ENCODE measurements at regions not wholly inside any gene's neighbourhood (a gene's known extent, or its start where the extent isn't known, plus 50 kb on each side); places are given as distances from the start of the nearest gene placed in this dataset.

- no peak overlapping the region for H3K9ac ChIP-seq (ENCODE audit: low read length)
- H3K4me3 ChIP-seq (ENCODE audit: low read length), result no peak overlapping the region
- H2AFZ ChIP-seq (ENCODE audit: low read depth, low read length), result no peak overlapping the region
- no peaks in the 10 kb centered on the region for H3F3A ChIP-seq (ENCODE audit: insufficient read depth, low read length, poor library complexity, severe bottlenecking)
- TF ChIP-seq EP300 (conservative IDR thresholded peaks at IDR 0.05; ENCODE audit: poor library complexity, severe bottlenecking) (no peak), POLR2AphosphoS5 (IDR thresholded peaks at IDR 0.05) (no peak), CTCF (IDR thresholded peaks at IDR 0.05; ENCODE audit: poor library complexity, severe bottlenecking) (no peak), RAD21 (conservative IDR thresholded peaks at IDR 0.05) (no peak), TAF1 (IDR thresholded peaks at IDR 0.05; ENCODE audit: low read depth) (no peak), EZH2 (IDR thresholded peaks at IDR 0.05; ENCODE audit: borderline replicate concordance, insufficient read depth, low read length, poor library complexity, severe bottlenecking) (no peak), MXI1 (conservative IDR thresholded peaks at IDR 0.05; ENCODE audit: poor library complexity, severe bottlenecking) (no peak), REST (IDR thresholded peaks at IDR 0.05; ENCODE audit: borderline replicate concordance) (no peak), SMC3 (conservative IDR thresholded peaks at IDR 0.05; ENCODE audit: poor library complexity) (no peak)
- H4K20me1 ChIP-seq (ENCODE audit: insufficient read depth), result no peaks in the 10 kb centered on the region
- no peaks in the 10 kb centered on the region for H3K9me3 ChIP-seq (ENCODE audit: low read length)
- no peaks in the 10 kb centered on the region for H3K79me2 ChIP-seq (replicated peaks; ENCODE audit: insufficient read depth, low read length)
- no peaks in the 10 kb centered on the region for H3K9me2 ChIP-seq (ENCODE audit: insufficient read depth, low read length)
- no peaks in the 10 kb centered on the region for H3K27me3 ChIP-seq (ENCODE audit: insufficient read depth, low read depth, low read length)
- H3K27ac ChIP-seq (ENCODE audit: low read length), result no peak overlapping the region
- H3K36me3 ChIP-seq (ENCODE audit: insufficient read depth, low read length), result no peaks in the 10 kb centered on the region
- H3K4me2 ChIP-seq (ENCODE audit: low read length), result no peak overlapping the region
Measured at GRCh38 chr1:68608289-68608688, 111.4 kb upstream of the DEPDC1 start.

- no peak overlapping the region for H3K27ac ChIP-seq (ENCODE audit: low read length)
Measured at GRCh38 chr1:68615312-68615711, 118.4 kb upstream of the DEPDC1 start.

More at GRCh38 chr1:68615312-68615711, 118.4 kb upstream of the DEPDC1 start:
- H2AFZ ChIP-seq (ENCODE audit: low read depth, low read length), result no peak overlapping the region
- TF ChIP-seq SMC3 (conservative IDR thresholded peaks at IDR 0.05; ENCODE audit: poor library complexity) (no peak), CTCF (IDR thresholded peaks at IDR 0.05; ENCODE audit: poor library complexity, severe bottlenecking) (no peak), REST (IDR thresholded peaks at IDR 0.05; ENCODE audit: borderline replicate concordance) (no peak), TAF1 (IDR thresholded peaks at IDR 0.05; ENCODE audit: low read depth) (no peak), POLR2AphosphoS5 (IDR thresholded peaks at IDR 0.05) (no peak), EP300 (conservative IDR thresholded peaks at IDR 0.05; ENCODE audit: poor library complexity, severe bottlenecking) (no peak), MXI1 (conservative IDR thresholded peaks at IDR 0.05; ENCODE audit: poor library complexity, severe bottlenecking) (no peak), EZH2 (IDR thresholded peaks at IDR 0.05; ENCODE audit: borderline replicate concordance, insufficient read depth, low read length, poor library complexity, severe bottlenecking) (no peak), RAD21 (conservative IDR thresholded peaks at IDR 0.05) (no peak)
- H3K4me2 ChIP-seq (ENCODE audit: low read length), result no peak overlapping the region
- H3K79me2 ChIP-seq (replicated peaks; ENCODE audit: insufficient read depth, low read length), result no peaks in the 10 kb centered on the region
- no peaks in the 10 kb centered on the region for H3K27me3 ChIP-seq (ENCODE audit: insufficient read depth, low read depth, low read length)
- no peaks in the 10 kb centered on the region for H4K20me1 ChIP-seq (ENCODE audit: insufficient read depth)
- H3K4me3 ChIP-seq (ENCODE audit: low read length), result no peak overlapping the region
- H3F3A ChIP-seq (ENCODE audit: insufficient read depth, low read length, poor library complexity, severe bottlenecking), result no peaks in the 10 kb centered on the region
- no peaks in the 10 kb centered on the region for H3K9me3 ChIP-seq (ENCODE audit: low read length)
- no peaks in the 10 kb centered on the region for H3K36me3 ChIP-seq (ENCODE audit: insufficient read depth, low read length)
- H3K9me2 ChIP-seq (ENCODE audit: insufficient read depth, low read length), result no peaks in the 10 kb centered on the region
- H3K9ac ChIP-seq (ENCODE audit: low read length), result no peak overlapping the region
